Astrocyte (in vitro differentiated cells and primary cell): ENCODE measurements at regions not wholly inside any gene's neighbourhood (a gene's known extent, or its start where the extent isn't known, plus 50 kb on each side); places are given as distances from the start of the nearest gene placed in this dataset.

ENCODE experiments used
- DNase-seq: peaks from one replicate; pipeline ENCODE4 v3.0.0-alpha.2; 2010; ENCODE audit warnings: low read depth
- FAIRE-seq: peaks from 2 replicates; lab custom pipeline; 2011; peaks lifted over from hg19 to GRCh38; lab: Jason Lieb, UNC
- H2AFZ ChIP-seq: 2 replicates; pipeline ENCODE4 v1.6.0; 2012; ENCODE audit warnings: low read depth, low read length, inconsistent platforms
- H3K27ac ChIP-seq: 2 replicates; pipeline ENCODE4 v1.5.1; 2011; ENCODE audit warnings: low read depth, low read length, inconsistent platforms
- H3K27me3 ChIP-seq: 2 replicates; pipeline ENCODE4 v1.6.0; 2011; ENCODE audit warnings: low read length, inconsistent platforms; ENCODE audit not compliant: insufficient read depth
- H3K36me3 ChIP-seq: 2 replicates; pipeline ENCODE4 v1.5.1; 2011; ENCODE audit warnings: low read length, inconsistent platforms; ENCODE audit not compliant: insufficient read depth
- H3K4me1 ChIP-seq: 2 replicates; pipeline ENCODE4 v1.5.1; 2011; ENCODE audit warnings: low read length, inconsistent platforms; ENCODE audit not compliant: insufficient read depth
- H3K4me2 ChIP-seq: 2 replicates; pipeline ENCODE4 v1.6.0; 2012; ENCODE audit warnings: low read length, inconsistent platforms
- H3K4me3 ChIP-seq: 2 replicates; pipeline ENCODE4 v1.5.1; 2011; ENCODE audit warnings: low read depth, mild to moderate bottlenecking, low read length, inconsistent platforms; ENCODE audit not compliant: insufficient read depth
- H3K79me2 ChIP-seq: 2 replicates; pipeline ENCODE4 v1.6.0; 2012; ENCODE audit warnings: mild to moderate bottlenecking, low read length, inconsistent platforms; ENCODE audit not compliant: insufficient read depth
- H3K9ac ChIP-seq: 2 replicates; pipeline ENCODE4 v1.6.0; 2012; ENCODE audit warnings: mild to moderate bottlenecking, low read length, inconsistent platforms
- H3K9me3 ChIP-seq: 2 replicates; pipeline ENCODE4 v1.5.1; 2012; ENCODE audit warnings: low read depth, mild to moderate bottlenecking, low read length, inconsistent platforms; ENCODE audit not compliant: insufficient read depth
- H4K20me1 ChIP-seq: 2 replicates; pipeline ENCODE4 v1.6.0; 2012; ENCODE audit warnings: low read length, inconsistent platforms; ENCODE audit not compliant: insufficient read depth
- H3K27ac Mint-ChIP-seq: one replicate; pipeline ENCODE4 v1.8.0; 2021; ENCODE audit warnings: mild to moderate bottlenecking, mixed read lengths; ENCODE audit not compliant: unreplicated experiment
- H3K27me3 Mint-ChIP-seq: one replicate; pipeline ENCODE4 v1.8.0; 2021; ENCODE audit warnings: low read depth, mixed read lengths; ENCODE audit not compliant: unreplicated experiment
- H3K36me3 Mint-ChIP-seq: one replicate; pipeline ENCODE4 v1.8.0; 2021; ENCODE audit warnings: low read depth, mixed read lengths; ENCODE audit not compliant: unreplicated experiment
- H3K4me1 Mint-ChIP-seq: one replicate; pipeline ENCODE4 v1.8.0; 2021; ENCODE audit warnings: low read depth, mixed read lengths; ENCODE audit not compliant: unreplicated experiment
- H3K4me3 Mint-ChIP-seq: one replicate; pipeline ENCODE4 v1.8.0; 2021; ENCODE audit warnings: mild to moderate bottlenecking, moderate library complexity, mixed read lengths; ENCODE audit not compliant: unreplicated experiment
- H3K9me3 Mint-ChIP-seq: one replicate; pipeline ENCODE4 v1.8.0; 2021; ENCODE audit warnings: mild to moderate bottlenecking, mixed read lengths; ENCODE audit not compliant: unreplicated experiment
- EZH2 ChIP-seq: IDR thresholded peaks from 2 replicates; pipeline ENCODE4 v1.6.1; 2012; ENCODE audit warnings: mild to moderate bottlenecking, low read length, inconsistent platforms; ENCODE audit not compliant: insufficient read depth
- TF ChIP-seq, protein P1 (sequence below): IDR thresholded peaks from 2 replicates; pipeline ENCODE4 v1.5.1; 2011; ENCODE audit warnings: low read depth, mild to moderate bottlenecking, inconsistent platforms, low read length, moderate library complexity; ENCODE audit not compliant: insufficient read depth

GRCh38 chr5:165004175-165004574, 1498.8 kb downstream of the MAT2B start:
- DNase-seq = no peak
- Mint-ChIP-seq H3K36me3 (no peaks in the 10 kb centered on the region), H3K27me3 (no peaks in the 10 kb centered on the region), H3K27ac (no peak overlapping the region), H3K4me1 (no peaks in the 10 kb centered on the region), H3K4me3 (no peak overlapping the region), H3K9me3 (no peaks in the 10 kb centered on the region)
- TF ChIP-seq EZH2 = no peak
- TF ChIP-seq, protein P1, sequence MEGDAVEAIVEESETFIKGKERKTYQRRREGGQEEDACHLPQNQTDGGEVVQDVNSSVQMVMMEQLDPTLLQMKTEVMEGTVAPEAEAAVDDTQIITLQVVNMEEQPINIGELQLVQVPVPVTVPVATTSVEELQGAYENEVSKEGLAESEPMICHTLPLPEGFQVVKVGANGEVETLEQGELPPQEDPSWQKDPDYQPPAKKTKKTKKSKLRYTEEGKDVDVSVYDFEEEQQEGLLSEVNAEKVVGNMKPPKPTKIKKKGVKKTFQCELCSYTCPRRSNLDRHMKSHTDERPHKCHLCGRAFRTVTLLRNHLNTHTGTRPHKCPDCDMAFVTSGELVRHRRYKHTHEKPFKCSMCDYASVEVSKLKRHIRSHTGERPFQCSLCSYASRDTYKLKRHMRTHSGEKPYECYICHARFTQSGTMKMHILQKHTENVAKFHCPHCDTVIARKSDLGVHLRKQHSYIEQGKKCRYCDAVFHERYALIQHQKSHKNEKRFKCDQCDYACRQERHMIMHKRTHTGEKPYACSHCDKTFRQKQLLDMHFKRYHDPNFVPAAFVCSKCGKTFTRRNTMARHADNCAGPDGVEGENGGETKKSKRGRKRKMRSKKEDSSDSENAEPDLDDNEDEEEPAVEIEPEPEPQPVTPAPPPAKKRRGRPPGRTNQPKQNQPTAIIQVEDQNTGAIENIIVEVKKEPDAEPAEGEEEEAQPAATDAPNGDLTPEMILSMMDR = no peak
- no peaks in the 10 kb centered on the region for H3K79me2 ChIP-seq
- H3K9me3 ChIP-seq = no peaks in the 10 kb centered on the region
- no peak overlapping the region for H2AFZ ChIP-seq
- no peak overlapping the region for H3K9ac ChIP-seq
- H3K4me3 ChIP-seq = no peak overlapping the region
- no peaks in the 10 kb centered on the region for H3K36me3 ChIP-seq
- no peak for FAIRE-seq
- H3K4me1 ChIP-seq = no peaks in the 10 kb centered on the region
- no peak overlapping the region for H3K4me2 ChIP-seq
- H4K20me1 ChIP-seq = no peaks in the 10 kb centered on the region
- no peak overlapping the region for H3K27ac ChIP-seq
- H3K27me3 ChIP-seq = no peaks in the 10 kb centered on the region

- FAIRE-seq (no peak), DNase-seq (no peak)
- H4K20me1 ChIP-seq = no peaks in the 10 kb centered on the region
- no peak overlapping the region for H3K4me2 ChIP-seq
- H3K9me3 Mint-ChIP-seq = no peaks in the 10 kb centered on the region
- H2AFZ ChIP-seq = no peak overlapping the region
- H3K27ac Mint-ChIP-seq = no peak overlapping the region
- no peaks in the 10 kb centered on the region for H3K36me3 Mint-ChIP-seq
- no peaks in the 10 kb centered on the region for H3K4me1 ChIP-seq
- H3K4me3 ChIP-seq = no peak overlapping the region
- H3K9me3 ChIP-seq = peaks cover 4% of the 10 kb centered on the region
- TF ChIP-seq, protein P1 = no peak
- no peak for TF ChIP-seq EZH2
- H3K36me3 ChIP-seq = no peaks in the 10 kb centered on the region
- H3K27me3 Mint-ChIP-seq = no peaks in the 10 kb centered on the region
- H3K4me1 Mint-ChIP-seq = no peaks in the 10 kb centered on the region
- no peak overlapping the region for H3K9ac ChIP-seq
- H3K79me2 ChIP-seq = no peaks in the 10 kb centered on the region
- H3K4me3 Mint-ChIP-seq = no peak overlapping the region
- H3K27me3 ChIP-seq = no peaks in the 10 kb centered on the region
- H3K27ac ChIP-seq = no peak overlapping the region
These were observed 1509.0 kb downstream of the MAT2B start for GRCh38 chr5:165014439-165014838.

DNA sequence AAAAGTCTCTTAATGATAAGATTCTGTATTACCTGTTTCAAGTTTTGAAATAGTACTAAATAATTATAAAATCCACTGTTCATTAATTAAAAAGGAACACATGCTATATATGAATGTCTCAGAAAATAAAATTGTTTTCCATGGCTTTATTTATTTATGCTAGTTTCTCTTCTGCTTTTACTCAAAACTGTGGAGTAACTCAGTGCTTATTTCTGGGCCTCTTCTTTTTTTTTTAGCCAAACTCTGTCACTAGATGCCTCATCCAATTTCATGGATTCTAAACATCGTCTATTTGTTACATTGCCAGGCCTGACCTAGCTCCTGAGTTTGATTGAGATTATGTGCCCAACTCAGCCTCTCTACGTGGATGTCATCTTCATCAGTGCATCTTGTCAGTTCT, 1509.7 kb downstream of the MAT2B start:
- no peak overlapping the region for H3K27ac ChIP-seq
- no peaks in the 10 kb centered on the region for H3K79me2 ChIP-seq
- no peaks in the 10 kb centered on the region for H3K36me3 ChIP-seq
- no peak overlapping the region for H3K4me3 ChIP-seq
- H3K4me1 ChIP-seq = no peaks in the 10 kb centered on the region
- Mint-ChIP-seq H3K36me3 (no peaks in the 10 kb centered on the region), H3K27ac (no peak overlapping the region), H3K9me3 (no peaks in the 10 kb centered on the region), H3K27me3 (no peaks in the 10 kb centered on the region), H3K4me3 (no peak overlapping the region), H3K4me1 (no peaks in the 10 kb centered on the region)
- H3K27me3 ChIP-seq = no peaks in the 10 kb centered on the region
- no peak overlapping the region for H3K4me2 ChIP-seq
- peaks cover 4% of the 10 kb centered on the region for H3K9me3 ChIP-seq
- H2AFZ ChIP-seq = no peak overlapping the region
- no peak overlapping the region for H3K9ac ChIP-seq
- TF ChIP-seq, protein P1 = no peak
- TF ChIP-seq EZH2 = no peak
- H4K20me1 ChIP-seq = no peaks in the 10 kb centered on the region
- DNase-seq (no peak), FAIRE-seq (no peak)
